ENCODE measurements at regions not wholly inside any gene's neighbourhood (a gene's known extent, or its start where the extent isn't known, plus 50 kb on each side); places are given as distances from the start of the nearest gene placed in this dataset.

DNA sequence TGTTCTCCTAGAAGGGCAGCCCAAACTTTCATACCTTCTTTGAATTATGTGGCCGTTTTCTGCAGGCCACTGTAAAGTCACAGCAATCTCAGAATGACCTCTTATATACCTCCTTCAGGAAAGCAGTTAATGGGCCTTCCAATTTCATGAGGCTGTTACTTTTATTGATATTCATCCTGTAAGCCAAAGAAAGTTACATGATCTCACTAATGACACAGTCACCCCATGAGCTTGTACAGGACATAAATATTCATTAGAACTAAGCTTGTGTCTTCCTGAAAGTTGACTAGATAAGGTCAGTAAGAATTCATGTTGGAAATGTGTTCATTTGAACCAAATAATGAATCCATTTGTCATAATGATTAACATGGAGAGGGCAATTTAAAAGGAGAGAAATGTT, 283.1 kb upstream of the NWD2 start:
- no peak for DNase-seq (ENCODE audit: low read depth in 2 of 2)
- no peak overlapping the region for H3K4me3 ChIP-seq (replicated peaks in 1 of 2; ENCODE audit: low read depth in 2 of 2, low read length in 2 of 2)
- TF ChIP-seq, protein P1, sequence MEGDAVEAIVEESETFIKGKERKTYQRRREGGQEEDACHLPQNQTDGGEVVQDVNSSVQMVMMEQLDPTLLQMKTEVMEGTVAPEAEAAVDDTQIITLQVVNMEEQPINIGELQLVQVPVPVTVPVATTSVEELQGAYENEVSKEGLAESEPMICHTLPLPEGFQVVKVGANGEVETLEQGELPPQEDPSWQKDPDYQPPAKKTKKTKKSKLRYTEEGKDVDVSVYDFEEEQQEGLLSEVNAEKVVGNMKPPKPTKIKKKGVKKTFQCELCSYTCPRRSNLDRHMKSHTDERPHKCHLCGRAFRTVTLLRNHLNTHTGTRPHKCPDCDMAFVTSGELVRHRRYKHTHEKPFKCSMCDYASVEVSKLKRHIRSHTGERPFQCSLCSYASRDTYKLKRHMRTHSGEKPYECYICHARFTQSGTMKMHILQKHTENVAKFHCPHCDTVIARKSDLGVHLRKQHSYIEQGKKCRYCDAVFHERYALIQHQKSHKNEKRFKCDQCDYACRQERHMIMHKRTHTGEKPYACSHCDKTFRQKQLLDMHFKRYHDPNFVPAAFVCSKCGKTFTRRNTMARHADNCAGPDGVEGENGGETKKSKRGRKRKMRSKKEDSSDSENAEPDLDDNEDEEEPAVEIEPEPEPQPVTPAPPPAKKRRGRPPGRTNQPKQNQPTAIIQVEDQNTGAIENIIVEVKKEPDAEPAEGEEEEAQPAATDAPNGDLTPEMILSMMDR (IDR thresholded peaks at IDR 0.05; ENCODE audit: low read depth, low read length), result no peak

- no peak for DNase-seq (ENCODE audit: low read depth in 2 of 2)
- H3K4me3 ChIP-seq (replicated peaks in 1 of 2; ENCODE audit: low read depth in 2 of 2, low read length in 2 of 2), result no peak overlapping the region
- TF ChIP-seq, protein P1 (IDR thresholded peaks at IDR 0.05; ENCODE audit: low read depth, low read length), result no peak
Observed at GRCh38 chr4:36966756-36967460, 277.6 kb upstream of the NWD2 start.

GRCh38 chr4:36979533-36979932, 265.0 kb upstream of the NWD2 start:
- H3K4me3 ChIP-seq (replicated peaks in 1 of 2; ENCODE audit: low read depth in 2 of 2, low read length in 2 of 2), result no peak overlapping the region
- no peak for DNase-seq (ENCODE audit: low read depth in 2 of 2)
- TF ChIP-seq, protein P1 (IDR thresholded peaks at IDR 0.05; ENCODE audit: low read depth, low read length), result no peak

DNA sequence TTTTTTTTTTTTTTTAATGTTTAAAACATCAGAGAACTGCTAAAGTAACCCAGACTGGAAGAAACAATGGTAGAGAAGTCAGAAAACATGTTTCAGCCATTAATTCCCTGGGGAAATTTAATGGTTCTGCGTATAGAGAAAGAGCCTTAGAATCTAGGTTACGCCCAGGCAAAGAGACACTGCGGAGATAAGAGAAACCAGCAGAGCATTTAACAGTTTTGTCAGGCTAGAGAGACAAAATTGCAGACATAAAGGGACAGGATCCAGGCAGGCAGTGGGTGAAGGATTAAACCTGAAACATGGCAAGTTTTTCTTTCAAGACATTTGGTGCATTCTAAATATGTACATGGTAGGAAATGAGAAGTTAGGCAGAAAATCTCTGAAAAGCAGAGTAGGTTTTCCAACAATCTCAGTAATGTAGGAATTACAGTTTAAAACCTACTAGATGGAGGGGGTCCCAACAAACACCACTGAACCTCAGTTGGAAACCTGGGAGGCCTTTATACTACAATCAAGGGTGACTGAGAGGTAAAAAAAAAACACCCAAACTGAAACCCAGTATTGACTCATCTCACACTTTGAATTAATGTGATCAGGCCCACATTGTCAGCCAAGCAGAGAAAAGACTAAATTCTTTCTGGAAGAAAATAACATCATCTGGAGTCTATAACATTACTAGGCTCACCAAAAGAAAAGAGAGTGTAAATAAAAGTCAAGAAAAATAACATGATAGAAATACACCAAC, 254.2 kb upstream of the NWD2 start:
- no peak overlapping the region for H3K4me3 ChIP-seq (replicated peaks in 1 of 2; ENCODE audit: low read depth in 2 of 2, low read length in 2 of 2)
- TF ChIP-seq, protein P1 (IDR thresholded peaks at IDR 0.05; ENCODE audit: low read depth, low read length), result no peak
- DNase-seq (ENCODE audit: low read depth in 2 of 2), result no peak

DNA sequence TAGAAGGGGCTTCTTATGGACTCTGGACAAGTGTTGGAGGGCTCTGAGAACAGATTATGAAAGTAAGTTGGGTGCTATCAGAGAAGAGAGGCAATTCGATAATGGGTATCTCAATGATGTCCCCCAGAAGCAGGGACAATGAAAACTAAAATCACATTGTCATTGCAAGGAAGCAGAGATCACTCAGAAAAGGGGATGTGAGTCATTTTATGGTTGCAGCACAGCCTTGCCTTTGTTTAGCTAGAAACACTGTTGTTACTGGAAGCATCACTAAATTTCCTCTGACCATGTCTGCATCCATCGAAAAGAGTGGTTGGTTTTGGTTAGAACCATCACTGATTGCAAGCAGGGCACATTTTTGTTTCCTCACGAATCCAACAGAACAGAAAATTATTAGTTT, 246.8 kb upstream of the NWD2 start:
- DNase-seq (ENCODE audit: low read depth in 2 of 2), result peak in 1 of 2 donors; percentile 50
- TF ChIP-seq, protein P1 (IDR thresholded peaks at IDR 0.05; ENCODE audit: low read depth, low read length), result no peak
- no peak overlapping the region for H3K4me3 ChIP-seq (replicated peaks in 1 of 2; ENCODE audit: low read depth in 2 of 2, low read length in 2 of 2)

DNA sequence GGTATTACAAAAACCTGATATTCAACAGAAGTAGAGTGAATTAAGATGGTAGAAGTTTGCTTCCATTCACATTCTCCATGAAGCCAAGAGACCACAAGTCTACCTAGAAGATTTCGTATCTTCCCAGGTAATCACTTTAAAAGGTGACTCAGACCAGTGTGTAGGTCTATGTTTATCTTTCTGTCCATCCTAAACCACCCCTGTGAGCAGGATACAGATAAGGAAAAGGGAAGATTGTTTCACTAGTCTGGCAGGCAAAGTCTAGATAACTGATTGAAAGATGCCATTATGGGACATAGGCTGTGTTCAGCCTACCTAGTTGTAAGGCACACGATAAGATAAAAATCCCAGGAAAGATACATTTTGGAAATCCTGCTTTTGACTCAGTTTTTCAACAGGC, 244.3 kb upstream of the NWD2 start:
- TF ChIP-seq, protein P1 (IDR thresholded peaks at IDR 0.05; ENCODE audit: low read depth, low read length), result no peak
- no peak for DNase-seq (ENCODE audit: low read depth in 2 of 2)
- H3K4me3 ChIP-seq (replicated peaks in 1 of 2; ENCODE audit: low read depth in 2 of 2, low read length in 2 of 2), result no peak overlapping the region
